A172 (cell line): ENCODE measurements at regions not wholly inside any gene's neighbourhood (a gene's known extent, or its start where the extent isn't known, plus 50 kb on each side); places are given as distances from the start of the nearest gene placed in this dataset.
A peak's percentile ranks its signal among the peaks of the same experiment; 100 is the strongest.
"Not testable (repeated sequence)": the region's sequence is repeated elsewhere in the genome, so short reads cannot be mapped to it uniquely, and the experiment has no call there.

Experiments used
- DNase-seq: peaks from one replicate; pipeline ENCODE4 v3.0.0-alpha.2; 2015; ENCODE audit warnings: low spot score

- DNase-seq, result no peak
Observed at GRCh38 chr5:89850513-89850865, 559.1 kb downstream of the CETN3 start.

GRCh38 chr5:89849830-89850512, 559.6 kb downstream of the CETN3 start:
- peak; percentile 24 for DNase-seq

- no peak for DNase-seq
Observed at GRCh38 chr5:89847743-89848142, 561.8 kb downstream of the CETN3 start.

GRCh38 chr5:89844548-89844947, 565.0 kb downstream of the CETN3 start:
- DNase-seq, result no peak

GRCh38 chr5:89842531-89842930, 567.0 kb downstream of the CETN3 start:
- no peak for DNase-seq

GRCh38 chr5:89840906-89841305, 568.6 kb downstream of the CETN3 start:
- no peak for DNase-seq

- no peak for DNase-seq
Observed at GRCh38 chr5:89830691-89831090, 578.9 kb downstream of the CETN3 start.

- DNase-seq, result no peak
Observed at GRCh38 chr5:89827960-89828359, 581.6 kb downstream of the CETN3 start.

- no peak for DNase-seq
Observed at GRCh38 chr5:89827359-89827758, 582.2 kb downstream of the CETN3 start.

- DNase-seq, result no peak
Observed at GRCh38 chr5:89826938-89827337, 582.6 kb downstream of the CETN3 start.

- DNase-seq, result no peak
Observed at GRCh38 chr5:89823046-89823445, 586.5 kb downstream of the CETN3 start.

- DNase-seq, result no peak
Observed at GRCh38 chr5:89817841-89818240, 591.7 kb downstream of the CETN3 start.

GRCh38 chr5:89816038-89816437, 593.5 kb downstream of the CETN3 start:
- no peak for DNase-seq

- not testable (repeated sequence) for DNase-seq
Observed at GRCh38 chr5:89800735-89801134, 608.8 kb downstream of the CETN3 start.

- DNase-seq, result not testable (repeated sequence)
Observed at GRCh38 chr5:89794504-89794903, 615.1 kb downstream of the CETN3 start.

GRCh38 chr5:89779734-89780133, 629.8 kb downstream of the CETN3 start:
- DNase-seq, result not testable (repeated sequence)

- DNase-seq, result no peak
Observed at GRCh38 chr5:89777758-89778157, 631.8 kb downstream of the CETN3 start.

GRCh38 chr5:89769975-89770374, 639.6 kb downstream of the CETN3 start:
- peak; percentile 45 for DNase-seq

GRCh38 chr5:89759802-89760201, 649.8 kb downstream of the CETN3 start:
- no peak for DNase-seq

- DNase-seq, result no peak
Observed at GRCh38 chr5:89758146-89758545, 651.4 kb downstream of the CETN3 start.

- peak; percentile 7 for DNase-seq
Observed at GRCh38 chr5:89756955-89757354, 652.6 kb downstream of the CETN3 start.

GRCh38 chr5:89755024-89755423, 654.5 kb downstream of the CETN3 start:
- no peak for DNase-seq

- no peak for DNase-seq
Observed at GRCh38 chr5:89735082-89735481, 674.5 kb downstream of the CETN3 start.

GRCh38 chr5:89733772-89734171, 675.8 kb downstream of the CETN3 start:
- no peak for DNase-seq
